Activated T-cell treated with anti-CD3 and anti-CD28 coated beads for 1 hour (primary cell): ENCODE measurements at regions not wholly inside any gene's neighbourhood (a gene's known extent, or its start where the extent isn't known, plus 50 kb on each side); places are given as distances from the start of the nearest gene placed in this dataset.
"Not testable (repeated sequence)": the region's sequence is repeated elsewhere in the genome, so short reads cannot be mapped to it uniquely, and the experiment has no call there.

ENCODE experiments used
- DNase-seq: peaks from one replicate; pipeline ENCODE4 v3.0.0-alpha.2; 2020; ENCODE audit warnings: low read depth

- DNase-seq, result not testable (repeated sequence)
Measured at GRCh38 chr13:76659074-76659473, 227.1 kb downstream of the KCTD12 start.

GRCh38 chr13:76656500-76656899 is 229.7 kb downstream of the KCTD12 start:
- DNase-seq, result no peak

- no peak for DNase-seq
Measured at GRCh38 chr13:76656056-76656455, 230.1 kb downstream of the KCTD12 start.

- DNase-seq, result no peak
Measured at GRCh38 chr13:76654263-76654662, 231.9 kb downstream of the KCTD12 start.

GRCh38 chr13:76651286-76651685 is 234.9 kb downstream of the KCTD12 start:
- no peak for DNase-seq

GRCh38 chr13:76647550-76647949 is 238.7 kb downstream of the KCTD12 start:
- DNase-seq, result no peak

GRCh38 chr13:76646946-76647345 is 239.3 kb downstream of the KCTD12 start:
- DNase-seq, result no peak

GRCh38 chr13:76645632-76646031 is 240.6 kb downstream of the KCTD12 start:
- DNase-seq, result no peak

GRCh38 chr13:76644906-76645305 is 241.3 kb downstream of the KCTD12 start:
- no peak for DNase-seq

GRCh38 chr13:76643596-76643995 is 242.6 kb downstream of the KCTD12 start:
- no peak for DNase-seq

GRCh38 chr13:76641056-76641455 is 245.1 kb downstream of the KCTD12 start:
- DNase-seq, result no peak

GRCh38 chr13:76638882-76639281 is 247.3 kb downstream of the KCTD12 start:
- no peak for DNase-seq

GRCh38 chr13:76638181-76638580 is 248.0 kb downstream of the KCTD12 start:
- no peak for DNase-seq

GRCh38 chr13:76637641-76638141 is 248.5 kb downstream of the KCTD12 start:
- DNase-seq, result no peak

GRCh38 chr13:76636829-76637228 is 249.4 kb downstream of the KCTD12 start:
- no peak for DNase-seq

GRCh38 chr13:76635232-76636230 is 250.7 kb downstream of the KCTD12 start:
- DNase-seq, result no peak

- no peak for DNase-seq
Measured at GRCh38 chr13:76634431-76635191, 251.6 kb downstream of the KCTD12 start.

- DNase-seq, result no peak
Measured at GRCh38 chr13:76632401-76633044, 253.7 kb downstream of the KCTD12 start.

GRCh38 chr13:76630629-76631230 is 255.5 kb downstream of the KCTD12 start:
- no peak for DNase-seq

GRCh38 chr13:76622315-76623040 is 263.7 kb downstream of the KCTD12 start:
- DNase-seq, result no peak

- no peak for DNase-seq
Measured at GRCh38 chr13:76621705-76622104, 264.5 kb downstream of the KCTD12 start.
